ENCODE measurements at regions not wholly inside any gene's neighbourhood (a gene's known extent, or its start where the extent isn't known, plus 50 kb on each side); places are given as distances from the start of the nearest gene placed in this dataset.
"Not testable (repeated sequence)": the region's sequence is repeated elsewhere in the genome, so short reads cannot be mapped to it uniquely, and the experiment has no call there.

- TF ChIP-seq CTCF (IDR thresholded peaks at IDR 0.05; ENCODE audit: control insufficient read depth, insufficient read depth, low read depth, low read length, missing control alignments), result no peak
- no peak for DNase-seq (ENCODE audit: low read depth)
- H3K4me3 ChIP-seq (ENCODE audit: control insufficient read depth, low read depth, low read length), result no peak overlapping the region
These were observed 265.4 kb downstream of the FAM43A start for GRCh38 chr3:194950906-194951628.

- H3K4me3 ChIP-seq (ENCODE audit: control insufficient read depth, low read depth, low read length); DNase-seq (ENCODE audit: low read depth): not testable (repeated sequence)
These were observed 265.9 kb downstream of the FAM43A start for GRCh38 chr3:194951629-194951920.

- H3K4me3 ChIP-seq (ENCODE audit: control insufficient read depth, low read depth, low read length), result no peak overlapping the region
- no peak for DNase-seq (ENCODE audit: low read depth)
- no peak for TF ChIP-seq CTCF (IDR thresholded peaks at IDR 0.05; ENCODE audit: control insufficient read depth, insufficient read depth, low read depth, low read length, missing control alignments)
These were observed 266.4 kb downstream of the FAM43A start for GRCh38 chr3:194951931-194952582.

- DNase-seq (ENCODE audit: low read depth), result no peak
- H3K4me3 ChIP-seq (ENCODE audit: control insufficient read depth, low read depth, low read length), result no peak overlapping the region
- no peak for TF ChIP-seq CTCF (IDR thresholded peaks at IDR 0.05; ENCODE audit: control insufficient read depth, insufficient read depth, low read depth, low read length, missing control alignments)
These were observed 267.2 kb downstream of the FAM43A start for GRCh38 chr3:194952841-194953241.

- no peak for DNase-seq (ENCODE audit: low read depth)
- no peak overlapping the region for H3K4me3 ChIP-seq (ENCODE audit: control insufficient read depth, low read depth, low read length)
- no peak for TF ChIP-seq CTCF (IDR thresholded peaks at IDR 0.05; ENCODE audit: control insufficient read depth, insufficient read depth, low read depth, low read length, missing control alignments)
These were observed 267.6 kb downstream of the FAM43A start for GRCh38 chr3:194953291-194953690.

- no peak for TF ChIP-seq CTCF (IDR thresholded peaks at IDR 0.05; ENCODE audit: control insufficient read depth, insufficient read depth, low read depth, low read length, missing control alignments)
- DNase-seq (ENCODE audit: low read depth), result no peak
These were observed 269.9 kb downstream of the FAM43A start for GRCh38 chr3:194955546-194955945.

GRCh38 chr3:194955979-194956696, 270.5 kb downstream of the FAM43A start:
- no peak for TF ChIP-seq CTCF (IDR thresholded peaks at IDR 0.05; ENCODE audit: control insufficient read depth, insufficient read depth, low read depth, low read length, missing control alignments)
- no peak for DNase-seq (ENCODE audit: low read depth)
- H3K4me3 ChIP-seq (ENCODE audit: control insufficient read depth, low read depth, low read length), result no peak overlapping the region

More at GRCh38 chr3:194955546-194955945, 269.9 kb downstream of the FAM43A start:
- no peak overlapping the region for H3K4me3 ChIP-seq (ENCODE audit: control insufficient read depth, low read depth, low read length)

All from AG09309 (cell line).